Natural killer cell (primary cell): ENCODE measurements at regions not wholly inside any gene's neighbourhood (a gene's known extent, or its start where the extent isn't known, plus 50 kb on each side); places are given as distances from the start of the nearest gene placed in this dataset.

Experiments used
- ATAC-seq, 3 donors: fragments of 150-1000 bp in 2 of 3; fragments of 200-7000 bp in 1 of 3; cut with Tn5 transposase; 1 replicate in 1 of 3; 2 replicates in 2 of 3; pipeline ENCODE4 v1.10.0; 2021; ENCODE audit warnings: mild to moderate bottlenecking in 2 of 3, moderate library complexity in 2 of 3
- DNase-seq, 2 donors: peaks; one replicate each; pipeline versions ENCODE4 v3.0.0 to v3.0.0-alpha.2; 2013 to 2021; ENCODE audit warnings: mixed read lengths in 1 of 2
- H3K27ac ChIP-seq: one replicate; pipeline ENCODE4 v1.5.1; 2013; ENCODE audit warnings: mild to moderate bottlenecking, low read length
- H3K27me3 ChIP-seq: one replicate; pipeline ENCODE4 v1.6.1; 2013; ENCODE audit warnings: low read length; ENCODE audit not compliant: control insufficient read depth, insufficient read depth
- H3K36me3 ChIP-seq: one replicate; pipeline ENCODE4 v1.6.1; 2013; ENCODE audit warnings: low read length; ENCODE audit not compliant: control insufficient read depth, insufficient read depth
- H3K4me1 ChIP-seq: one replicate; pipeline ENCODE4 v1.6.1; 2013; ENCODE audit warnings: low read length; ENCODE audit not compliant: control insufficient read depth, insufficient read depth
- H3K4me3 ChIP-seq: one replicate; pipeline ENCODE4 v1.5.1; 2013; ENCODE audit warnings: low read length
- H3K9me3 ChIP-seq: one replicate; pipeline ENCODE4 v1.6.1; 2013; ENCODE audit warnings: low read length; ENCODE audit not compliant: control insufficient read depth, insufficient read depth
- H3K27ac Mint-ChIP-seq, 2 donors: one replicate each; pipeline ENCODE4 v1.8.0; 2022; ENCODE audit warnings: mild to moderate bottlenecking in 2 of 2, mixed read lengths in 2 of 2, moderate library complexity in 1 of 2
- H3K27me3 Mint-ChIP-seq, 2 donors: one replicate each; pipeline ENCODE4 v1.8.0; 2022; ENCODE audit warnings: low read depth in 2 of 2, mixed read lengths in 2 of 2
- H3K36me3 Mint-ChIP-seq: one replicate; pipeline ENCODE4 v1.8.0; 2022; ENCODE audit warnings: mixed read lengths
- H3K4me1 Mint-ChIP-seq, 2 donors: one replicate each; pipeline ENCODE4 v1.8.0; 2022; ENCODE audit warnings: mixed read lengths in 2 of 2
- H3K4me3 Mint-ChIP-seq: one replicate; pipeline ENCODE4 v1.8.0; 2022; ENCODE audit warnings: mild to moderate bottlenecking, moderate library complexity, mixed read lengths
- H3K9me3 Mint-ChIP-seq, 2 donors: one replicate each; pipeline ENCODE4 v1.8.0; 2022; ENCODE audit warnings: mixed read lengths in 2 of 2
- WGBS: methylation state at CpG from one replicate; pipeline ENCODE4 v1.1.7; 2013; ENCODE audit warnings: missing lambda C conversion rate; ENCODE audit not compliant: insufficient coverage; 5-methylcytosine and 5-hydroxymethylcytosine counted together
- intact Hi-C: fragments of 100-400 bp; cut with micrococcal nuclease; formaldehyde crosslinking; loops from one replicate; pipeline ENCODE4 v1.14.2; 2022
- TF ChIP-seq, protein P1 (sequence below): fragments of 200-600 bp; IDR thresholded peaks from one replicate; pipeline ENCODE4 v1.8.0; 2022; ENCODE audit warnings: antibody characterized with exemption

DNA sequence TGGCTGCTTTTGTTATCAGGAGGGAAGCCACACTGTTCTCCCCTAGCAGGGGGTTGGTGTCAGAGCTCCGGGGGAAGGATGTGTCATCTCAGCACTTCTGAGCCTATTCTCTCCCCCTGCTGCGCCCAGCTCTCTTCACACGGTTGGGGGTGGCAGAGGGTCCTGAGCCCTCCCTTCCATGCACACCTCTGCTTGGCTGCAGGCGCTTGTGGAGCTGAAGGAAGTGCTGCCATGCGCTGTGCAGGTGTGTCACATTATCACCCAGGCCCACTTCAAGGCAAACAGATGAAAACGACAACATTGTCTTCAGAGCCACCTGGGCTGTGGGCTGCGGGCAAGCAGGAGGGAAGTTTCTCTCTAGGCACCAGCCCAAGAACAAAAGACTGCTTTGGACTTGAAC, 263.4 kb downstream of the BMP7 start:
- Mint-ChIP-seq H3K9me3 (no peaks in the 10 kb centered on the region), H3K36me3 (no peaks in the 10 kb centered on the region), H3K27ac (no peak overlapping the region), H3K27me3 (peaks cover 9 to 17% of the 10 kb centered on the region in 2 donors), H3K4me1 (no peaks in the 10 kb centered on the region), H3K4me3 (no peak overlapping the region)
- ATAC-seq, result no peak
- DNase-seq, result no peak
- no peak overlapping the region for H3K27ac ChIP-seq
- peaks cover 7% of the 10 kb centered on the region for H3K9me3 ChIP-seq
- no peak overlapping the region for H3K4me3 ChIP-seq
- 26% methylated on average over 7 of the region's 7 CpGs for WGBS
- no peaks in the 10 kb centered on the region for H3K4me1 ChIP-seq
- TF ChIP-seq, protein P1, sequence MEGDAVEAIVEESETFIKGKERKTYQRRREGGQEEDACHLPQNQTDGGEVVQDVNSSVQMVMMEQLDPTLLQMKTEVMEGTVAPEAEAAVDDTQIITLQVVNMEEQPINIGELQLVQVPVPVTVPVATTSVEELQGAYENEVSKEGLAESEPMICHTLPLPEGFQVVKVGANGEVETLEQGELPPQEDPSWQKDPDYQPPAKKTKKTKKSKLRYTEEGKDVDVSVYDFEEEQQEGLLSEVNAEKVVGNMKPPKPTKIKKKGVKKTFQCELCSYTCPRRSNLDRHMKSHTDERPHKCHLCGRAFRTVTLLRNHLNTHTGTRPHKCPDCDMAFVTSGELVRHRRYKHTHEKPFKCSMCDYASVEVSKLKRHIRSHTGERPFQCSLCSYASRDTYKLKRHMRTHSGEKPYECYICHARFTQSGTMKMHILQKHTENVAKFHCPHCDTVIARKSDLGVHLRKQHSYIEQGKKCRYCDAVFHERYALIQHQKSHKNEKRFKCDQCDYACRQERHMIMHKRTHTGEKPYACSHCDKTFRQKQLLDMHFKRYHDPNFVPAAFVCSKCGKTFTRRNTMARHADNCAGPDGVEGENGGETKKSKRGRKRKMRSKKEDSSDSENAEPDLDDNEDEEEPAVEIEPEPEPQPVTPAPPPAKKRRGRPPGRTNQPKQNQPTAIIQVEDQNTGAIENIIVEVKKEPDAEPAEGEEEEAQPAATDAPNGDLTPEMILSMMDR, result no peak
- H3K27me3 ChIP-seq, result no peaks in the 10 kb centered on the region
- H3K36me3 ChIP-seq, result no peaks in the 10 kb centered on the region
- intact Hi-C loops, result no loop called here

DNA sequence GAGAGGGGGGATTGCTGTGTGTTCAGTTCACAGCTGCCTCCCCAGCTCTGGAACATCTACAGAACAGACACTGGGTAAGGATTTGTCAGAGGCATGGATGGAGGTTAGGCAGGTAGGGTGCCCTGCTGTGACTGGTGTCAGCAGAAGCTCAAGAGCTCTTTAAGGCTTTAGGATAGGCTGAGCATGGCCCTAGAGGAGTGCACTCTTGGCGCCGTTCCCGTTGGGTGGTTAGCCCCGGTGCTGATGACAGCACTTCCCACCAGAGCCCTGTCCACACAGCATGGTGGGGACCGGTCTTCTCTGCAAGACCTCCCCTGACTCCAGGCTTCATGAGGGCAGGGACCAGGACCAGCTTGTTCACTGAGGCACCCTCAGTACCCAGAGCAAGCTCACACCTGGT, 262.0 kb downstream of the BMP7 start:
- no peak overlapping the region for H3K27ac Mint-ChIP-seq
- Histone ChIP-seq H3K4me1 (no peaks in the 10 kb centered on the region), H3K27me3 (no peaks in the 10 kb centered on the region), H3K9me3 (no peaks in the 10 kb centered on the region), H3K27ac (no peak overlapping the region), H3K36me3 (no peaks in the 10 kb centered on the region), H3K4me3 (no peak overlapping the region)
- ATAC-seq (no peak), DNase-seq (no peak)
- no peaks in the 10 kb centered on the region for H3K36me3 Mint-ChIP-seq
- no peak overlapping the region for H3K4me3 Mint-ChIP-seq
- H3K4me1 Mint-ChIP-seq, result no peaks in the 10 kb centered on the region
- peaks cover 9 to 21% of the 10 kb centered on the region in 2 donors for H3K27me3 Mint-ChIP-seq
- WGBS, result 87% methylated on average over 5 of the region's 5 CpGs
- no peaks in the 10 kb centered on the region for H3K9me3 Mint-ChIP-seq
- TF ChIP-seq, protein P1, result no peak
- intact Hi-C loops, result no loop called here

DNA sequence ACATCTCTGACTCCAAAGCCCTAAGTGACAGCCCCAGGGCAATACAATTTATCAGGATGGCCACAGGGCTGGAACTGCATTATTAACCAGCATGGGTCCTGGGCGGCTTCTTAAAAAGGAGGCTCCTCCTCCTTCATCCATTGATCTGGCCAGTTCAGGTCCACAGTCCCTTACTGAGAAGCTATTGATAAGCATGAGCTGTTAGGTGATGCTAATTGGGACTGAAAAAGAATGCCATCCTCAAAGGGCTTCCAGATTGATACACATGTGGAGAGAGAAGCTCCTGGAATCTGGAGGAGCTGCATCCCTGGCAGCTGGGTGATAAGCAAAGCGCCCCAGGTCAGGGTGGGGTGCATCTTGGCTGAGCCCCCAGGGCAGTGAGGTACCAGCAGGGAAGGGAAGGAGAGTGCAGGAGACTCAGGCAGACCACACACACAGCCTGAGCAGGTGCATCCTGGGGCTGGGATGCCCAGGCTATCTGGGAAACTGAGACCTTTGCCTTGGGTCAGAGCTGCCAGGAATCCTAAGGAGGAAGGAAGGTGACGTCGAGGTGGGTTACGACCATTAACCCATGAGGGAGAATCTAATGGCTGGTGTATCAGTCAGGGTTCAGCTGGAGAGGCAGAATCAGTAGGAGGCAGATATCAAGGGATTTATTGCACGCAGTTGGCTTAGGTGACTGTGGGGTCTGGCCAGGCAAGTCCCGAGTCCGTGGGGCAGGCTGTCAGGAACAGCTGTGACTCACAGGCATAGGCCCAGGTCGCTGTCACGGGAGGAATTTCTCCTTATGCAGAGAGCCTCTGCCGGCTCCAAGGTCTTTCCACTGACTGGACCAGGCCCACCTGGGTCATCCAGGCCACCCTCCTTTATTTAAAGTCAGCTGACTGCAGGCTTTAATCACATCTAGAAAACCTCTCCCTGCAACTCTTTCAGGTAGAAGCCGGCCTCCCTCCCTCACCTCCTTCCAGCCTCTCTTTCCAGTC, 261.2 kb downstream of the BMP7 start:
- peaks cover 9 to 28% of the 10 kb centered on the region in 2 donors for H3K27me3 Mint-ChIP-seq

More for the DNA sequence above, 261.2 kb downstream of the BMP7 start:
- intact Hi-C loops, result no loop called here
- Histone ChIP-seq H3K9me3 (no peaks in the 10 kb centered on the region), H3K4me3 (no peak overlapping the region), H3K27ac (no peak overlapping the region), H3K27me3 (no peaks in the 10 kb centered on the region), H3K4me1 (no peaks in the 10 kb centered on the region), H3K36me3 (no peaks in the 10 kb centered on the region)
- TF ChIP-seq, protein P1, result no peak
- DNase-seq (no peak), ATAC-seq (no peak)
- no peaks in the 10 kb centered on the region for H3K36me3 Mint-ChIP-seq
- H3K4me1 Mint-ChIP-seq, result no peaks in the 10 kb centered on the region
- H3K4me3 Mint-ChIP-seq, result no peak overlapping the region
- H3K27ac Mint-ChIP-seq, result no peak overlapping the region
- no peaks in the 10 kb centered on the region for H3K9me3 Mint-ChIP-seq
- 67% methylated on average over 12 of the region's 12 CpGs for WGBS
